ENCODE measurements at regions not wholly inside any gene's neighbourhood (a gene's known extent, or its start where the extent isn't known, plus 50 kb on each side); places are given as distances from the start of the nearest gene placed in this dataset.

GRCh38 chr5:125695996-125696655 is 727.1 kb upstream of the GRAMD2B start:
- no peaks in the 10 kb centered on the region for H3K36me3 ChIP-seq
- intact Hi-C loops (cut with DNase I), result no loop called here
- H3K27me3 ChIP-seq, result no peaks in the 10 kb centered on the region
- 71 to 83% methylated on average over 4 of the region's 4 CpGs for WGBS, 2 donors
- DNase-seq, result no peak
- no peak for TF ChIP-seq POLR2A (IDR thresholded peaks at IDR 0.05)
- TF ChIP-seq CTCF (IDR thresholded peaks at IDR 0.05), result no peak
- no peak overlapping the region for H3K4me3 ChIP-seq (replicated peaks in 1 of 3)
- no peaks in the 10 kb centered on the region for H3K9me3 ChIP-seq
- H3K4me1 ChIP-seq, result peaks cover 0 to 12% of the 10 kb centered on the region in 2 donors
- H3K27ac ChIP-seq, result no peak overlapping the region

- H3K27me3 ChIP-seq, result no peaks in the 10 kb centered on the region
- peaks cover 0 to 12% of the 10 kb centered on the region in 2 donors for H3K4me1 ChIP-seq
- H3K27ac ChIP-seq, result no peak overlapping the region
- no peaks in the 10 kb centered on the region for H3K36me3 ChIP-seq
- H3K4me3 ChIP-seq (replicated peaks in 1 of 3), result no peak overlapping the region
- no peaks in the 10 kb centered on the region for H3K9me3 ChIP-seq
- no peak for DNase-seq
- TF ChIP-seq POLR2A (IDR thresholded peaks at IDR 0.05) (no peak), CTCF (IDR thresholded peaks at IDR 0.05) (no peak)
- 75 to 83% methylated on average over 2 of the region's 2 CpGs for WGBS, 2 donors
- intact Hi-C loops (cut with DNase I), result no loop called here
Observed at GRCh38 chr5:125696762-125697161, 726.4 kb upstream of the GRAMD2B start.

- 64 to 70% methylated on average over 1 of the region's 1 CpG for WGBS, 2 donors
- Histone ChIP-seq H3K27ac (no peak overlapping the region), H3K4me1 (peaks cover 0 to 12% of the 10 kb centered on the region in 2 donors), H3K9me3 (no peaks in the 10 kb centered on the region), H3K27me3 (no peaks in the 10 kb centered on the region), H3K4me3 (replicated peaks in 1 of 3) (no peak overlapping the region), H3K36me3 (no peaks in the 10 kb centered on the region)
- intact Hi-C loops (cut with DNase I), result no loop called here
- TF ChIP-seq POLR2A (IDR thresholded peaks at IDR 0.05) (no peak), CTCF (IDR thresholded peaks at IDR 0.05) (no peak)
- DNase-seq, result no peak
Observed at GRCh38 chr5:125698420-125698819, 724.8 kb upstream of the GRAMD2B start.

- 26 to 27% methylated on average over 2 of the region's 2 CpGs for WGBS, 2 donors
- Histone ChIP-seq H3K27me3 (no peaks in the 10 kb centered on the region), H3K9me3 (no peaks in the 10 kb centered on the region), H3K4me3 (replicated peaks in 1 of 3) (no peak overlapping the region), H3K4me1 (peaks cover 0 to 12% of the 10 kb centered on the region in 2 donors), H3K27ac (no peak overlapping the region), H3K36me3 (no peaks in the 10 kb centered on the region)
- no peak for TF ChIP-seq POLR2A (IDR thresholded peaks at IDR 0.05)
- no peak for TF ChIP-seq CTCF (IDR thresholded peaks at IDR 0.05)
- DNase-seq, result no peak
- intact Hi-C loops (cut with DNase I), result no loop called here
Observed at GRCh38 chr5:125699860-125700259, 723.3 kb upstream of the GRAMD2B start.

GRCh38 chr5:125700380-125700861 is 722.8 kb upstream of the GRAMD2B start:
- no peaks in the 10 kb centered on the region for H3K9me3 ChIP-seq
- no peak for DNase-seq
- no peaks in the 10 kb centered on the region for H3K36me3 ChIP-seq
- no peaks in the 10 kb centered on the region for H3K27me3 ChIP-seq
- TF ChIP-seq CTCF (IDR thresholded peaks at IDR 0.05) (no peak), POLR2A (IDR thresholded peaks at IDR 0.05) (no peak)
- peaks cover 0 to 12% of the 10 kb centered on the region in 2 donors for H3K4me1 ChIP-seq
- intact Hi-C loops (cut with DNase I), result no loop called here
- H3K27ac ChIP-seq, result no peak overlapping the region
- no peak overlapping the region for H3K4me3 ChIP-seq (replicated peaks in 1 of 3)
- 51 to 72% methylated on average over 8 of the region's 8 CpGs for WGBS, 2 donors
